GM18861 (cell line): ENCODE measurements at regions not wholly inside any gene's neighbourhood (a gene's known extent, or its start where the extent isn't known, plus 50 kb on each side); places are given as distances from the start of the nearest gene placed in this dataset.

Experiments
- ATAC-seq: cut with Tn5 transposase; IDR thresholded peaks from one replicate; pipeline ENCODE4 v1.9.1; 2021; ENCODE audit not compliant: unreplicated experiment

- no peak for ATAC-seq
Measured at GRCh38 chr6:14423955-14424354, 306.4 kb downstream of the CD83 start.

- no peak for ATAC-seq
Measured at GRCh38 chr6:14425805-14426204, 308.2 kb downstream of the CD83 start.

DNA sequence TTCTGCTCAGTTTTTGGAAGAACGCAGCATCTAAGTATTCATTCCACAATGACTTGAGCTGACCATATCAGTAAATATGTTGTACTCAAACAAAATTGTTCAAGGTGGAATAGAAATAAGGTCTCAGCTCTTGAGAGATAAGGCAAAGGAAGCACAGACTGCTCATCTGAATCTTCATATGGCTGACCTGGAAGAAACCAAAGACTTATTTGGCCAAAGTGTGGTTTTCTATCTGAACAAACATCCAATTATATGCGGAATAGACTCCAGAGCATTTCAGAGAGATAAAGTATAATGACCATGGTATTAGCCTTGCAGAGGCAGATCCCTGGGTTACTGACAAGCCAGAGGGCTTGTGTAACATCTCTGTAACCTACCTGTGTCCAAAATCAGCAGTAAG lies 308.7 kb downstream of the CD83 start:
- no peak for ATAC-seq

DNA sequence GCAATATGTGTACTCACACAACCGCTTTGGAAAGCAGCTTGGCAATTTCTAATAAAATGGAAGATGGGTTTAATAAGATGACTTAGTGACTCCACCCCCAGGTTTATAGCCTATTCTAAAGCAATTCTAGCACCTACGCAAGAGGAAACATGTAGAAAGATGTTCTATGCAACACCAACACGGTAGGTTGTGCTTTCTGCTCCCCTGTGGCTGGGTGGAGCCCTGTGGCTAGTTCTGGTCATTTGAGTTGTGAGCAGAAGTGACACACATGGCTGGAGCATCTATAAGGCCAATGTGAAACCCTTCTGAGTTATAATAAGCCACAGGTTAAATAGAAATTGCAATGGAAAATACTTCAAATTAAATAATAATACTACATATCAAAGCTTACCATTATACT lies 310.7 kb downstream of the CD83 start:
- ATAC-seq, result no peak

DNA sequence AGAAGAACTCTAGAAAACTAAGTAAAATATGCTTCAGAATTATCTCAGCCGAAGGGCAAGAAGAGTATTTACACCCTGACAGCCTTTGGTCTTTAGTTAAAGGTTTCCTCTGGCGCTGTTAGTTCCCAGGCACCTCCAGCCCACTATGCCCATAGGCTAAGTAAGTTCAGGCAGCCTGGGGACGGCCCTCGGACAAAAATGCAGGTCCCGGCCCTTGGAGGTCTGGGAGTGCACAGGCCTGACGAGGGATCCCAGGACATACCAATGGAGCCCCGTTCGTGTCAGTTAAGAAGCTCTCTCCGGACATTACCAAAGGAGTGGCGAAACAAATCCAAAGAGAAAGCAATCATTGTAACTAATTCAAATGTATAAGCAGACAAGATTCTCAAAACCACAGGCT lies 311.8 kb downstream of the CD83 start:
- ATAC-seq, result no peak

GRCh38 chr6:14430218-14430617 lies 312.6 kb downstream of the CD83 start:
- no peak for ATAC-seq

DNA sequence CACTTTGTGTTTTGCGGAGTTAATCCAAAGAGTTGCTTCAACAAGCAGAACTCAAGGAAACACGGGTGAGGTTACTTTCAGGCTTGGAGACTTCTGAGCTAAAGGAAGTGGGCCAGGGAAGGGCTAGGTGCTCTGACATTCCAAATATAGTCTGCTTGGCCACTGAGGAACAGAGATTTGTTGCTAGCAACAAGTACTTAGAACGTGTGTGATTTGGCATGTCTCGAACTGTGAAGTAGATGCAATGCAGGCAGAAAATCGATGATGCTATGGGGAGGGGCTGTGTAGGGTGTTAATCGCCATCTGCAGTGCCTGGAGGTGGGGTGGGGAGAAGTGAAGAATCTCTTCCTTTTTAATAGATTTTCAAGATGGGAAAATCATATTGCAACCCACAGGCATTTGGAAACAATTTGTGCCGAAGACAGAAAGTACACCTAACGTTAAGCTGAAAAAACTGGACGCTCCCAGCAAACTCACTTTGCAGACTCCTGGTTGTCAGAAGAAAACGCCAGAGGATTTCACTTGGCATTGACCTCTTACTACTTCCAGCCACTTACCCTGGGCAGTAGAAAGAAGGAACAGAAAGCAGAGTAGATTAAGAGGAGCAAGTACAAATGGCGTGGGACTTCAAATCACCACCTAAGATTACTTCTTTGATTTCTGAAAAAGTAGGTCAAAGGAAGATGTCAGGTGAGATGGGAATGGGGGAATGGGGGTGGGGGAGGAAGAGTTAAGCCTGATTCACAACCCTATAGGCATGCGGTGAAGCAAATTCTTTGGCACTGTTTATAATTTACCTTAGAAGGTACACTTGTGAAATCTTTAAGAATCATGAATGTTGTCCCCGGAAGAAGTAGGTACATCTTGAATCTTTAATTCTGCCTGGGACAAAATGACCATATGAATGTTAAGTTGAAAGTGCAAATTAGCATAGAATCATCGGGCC lies 314.1 kb downstream of the CD83 start:
- no peak for ATAC-seq

DNA sequence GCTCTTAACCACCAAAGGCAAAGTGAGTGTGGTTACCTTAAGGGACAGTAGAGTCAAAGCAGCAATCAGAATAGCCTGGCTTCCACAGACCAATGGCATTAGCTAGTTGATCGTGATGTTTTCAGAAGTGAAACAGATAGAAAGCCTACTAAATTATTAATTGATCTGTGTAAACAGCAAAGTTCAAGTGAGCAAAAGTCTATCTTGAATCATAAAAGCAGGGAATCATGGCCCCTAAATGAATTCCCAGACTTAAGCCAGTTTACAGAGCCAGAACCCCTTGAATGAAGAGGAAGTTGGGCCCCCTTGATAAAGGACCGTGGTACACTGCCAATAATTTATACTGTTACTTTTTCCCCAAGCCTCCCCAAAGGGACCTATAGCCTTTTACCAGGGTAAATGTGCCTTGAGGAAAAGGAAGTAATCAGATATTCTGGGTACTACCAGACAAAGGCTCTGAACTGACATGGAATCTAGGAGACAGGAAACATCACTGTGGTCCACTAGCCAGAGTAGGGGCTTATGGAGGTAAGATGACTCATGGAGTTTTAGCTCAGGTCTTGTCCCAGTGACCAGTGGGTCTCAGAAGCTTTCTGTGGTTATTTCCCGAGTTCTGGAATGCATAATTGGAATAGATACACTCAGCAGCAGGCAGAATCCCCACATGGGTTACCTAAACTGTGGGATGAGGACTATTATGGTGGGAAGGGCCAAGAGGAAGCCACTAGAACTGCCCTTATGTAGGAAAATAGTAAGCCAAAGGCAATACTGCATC lies 317.5 kb downstream of the CD83 start:
- ATAC-seq, result no peak

GRCh38 chr6:14436592-14437132 lies 319.1 kb downstream of the CD83 start:
- no peak for ATAC-seq

GRCh38 chr6:14439419-14439818 lies 321.8 kb downstream of the CD83 start:
- no peak for ATAC-seq

GRCh38 chr6:14440215-14440910 lies 322.8 kb downstream of the CD83 start:
- no peak for ATAC-seq

DNA sequence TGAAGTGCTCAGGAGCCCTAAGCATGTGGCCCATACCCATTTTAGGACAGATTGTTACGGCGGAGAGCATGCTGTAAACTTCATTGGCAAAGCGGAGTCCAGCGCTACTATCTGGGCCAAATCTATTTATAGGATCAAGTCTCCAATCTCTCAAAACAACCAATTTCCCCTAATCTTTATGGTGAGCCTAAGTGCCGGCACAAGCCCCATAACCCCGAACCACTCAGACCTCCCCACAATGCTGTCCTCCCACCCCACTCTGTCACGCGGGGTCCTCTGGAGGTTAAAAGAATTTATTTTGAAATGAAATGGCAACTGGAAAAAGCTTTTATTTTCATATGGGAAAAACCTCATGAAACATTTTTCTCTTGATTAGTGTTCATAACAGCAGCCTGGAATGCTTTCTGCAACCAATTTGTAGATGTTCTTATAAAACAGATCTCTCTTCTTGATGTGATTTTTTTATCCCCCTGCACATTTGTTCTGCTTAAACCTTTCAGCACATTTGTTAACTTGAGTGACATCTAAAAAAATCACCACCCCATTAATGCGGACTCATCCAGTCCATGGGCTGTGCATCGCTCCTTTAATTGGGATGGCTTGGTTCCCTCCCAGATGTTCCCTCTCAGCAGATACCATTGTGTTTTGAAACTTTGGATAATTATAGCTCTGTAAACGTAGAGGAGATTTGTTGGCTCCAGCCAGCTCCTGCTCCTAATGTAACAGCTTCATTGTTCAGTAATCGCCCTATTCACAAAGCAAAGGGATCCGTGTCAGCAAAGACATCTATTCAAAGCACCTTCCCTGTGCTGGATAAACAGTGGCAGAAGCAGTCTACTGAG lies 323.6 kb downstream of the CD83 start:
- ATAC-seq, result no peak

- no peak for ATAC-seq
Measured at GRCh38 chr6:14442242-14442641, 324.7 kb downstream of the CD83 start.

DNA sequence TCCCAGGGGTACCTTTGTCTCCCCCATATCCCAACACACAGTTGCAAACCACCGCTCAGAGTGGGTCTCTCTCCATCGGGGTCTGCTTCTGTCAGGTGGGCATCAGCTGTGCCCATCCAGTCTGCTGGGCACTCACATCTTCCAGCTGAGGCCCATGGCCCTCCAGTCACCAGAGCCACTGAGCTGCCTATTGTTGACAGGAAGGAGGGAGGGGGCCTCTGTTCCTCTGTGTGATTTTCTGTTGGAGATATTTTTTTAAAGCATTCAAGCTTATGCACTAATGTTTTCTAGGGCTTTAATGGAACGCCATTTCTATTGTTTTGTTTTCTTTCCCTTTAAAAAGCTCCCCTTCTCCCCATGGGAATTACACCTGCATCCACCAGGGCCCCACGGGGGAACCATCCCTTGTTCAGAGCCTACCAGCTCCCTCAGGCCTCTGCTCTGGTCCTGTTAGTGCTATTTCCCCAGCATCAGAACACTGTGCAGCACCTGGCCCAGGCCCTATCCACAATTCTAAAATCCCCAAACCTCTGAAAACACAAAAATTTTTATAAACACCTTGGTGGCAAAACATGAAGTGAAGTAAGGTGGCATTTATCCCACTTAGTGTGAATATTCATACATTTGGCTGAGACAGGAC lies 326.2 kb downstream of the CD83 start:
- no peak for ATAC-seq

GRCh38 chr6:14444295-14444972 lies 326.9 kb downstream of the CD83 start:
- ATAC-seq, result no peak

DNA sequence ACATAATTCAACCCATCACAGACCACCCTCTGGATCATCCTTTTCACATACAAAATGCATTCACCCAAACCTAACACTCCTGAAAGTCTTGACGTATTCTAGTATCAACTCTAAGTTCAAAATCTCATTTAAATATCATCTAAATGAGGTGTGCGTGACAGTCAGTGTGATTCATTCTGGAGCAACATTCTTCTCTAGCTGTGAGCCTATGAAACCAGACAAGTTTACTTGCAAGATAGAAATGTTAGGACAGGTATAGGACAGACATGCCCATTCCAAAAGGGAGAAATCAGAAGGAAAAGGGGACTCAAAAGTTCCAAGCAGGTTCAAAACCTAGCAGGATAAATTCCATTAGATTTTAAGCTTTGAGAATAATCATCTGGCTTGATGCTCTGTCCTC lies 329.7 kb downstream of the CD83 start:
- ATAC-seq, result no peak

- ATAC-seq, result no peak
Measured at GRCh38 chr6:14448246-14448645, 330.7 kb downstream of the CD83 start.

DNA sequence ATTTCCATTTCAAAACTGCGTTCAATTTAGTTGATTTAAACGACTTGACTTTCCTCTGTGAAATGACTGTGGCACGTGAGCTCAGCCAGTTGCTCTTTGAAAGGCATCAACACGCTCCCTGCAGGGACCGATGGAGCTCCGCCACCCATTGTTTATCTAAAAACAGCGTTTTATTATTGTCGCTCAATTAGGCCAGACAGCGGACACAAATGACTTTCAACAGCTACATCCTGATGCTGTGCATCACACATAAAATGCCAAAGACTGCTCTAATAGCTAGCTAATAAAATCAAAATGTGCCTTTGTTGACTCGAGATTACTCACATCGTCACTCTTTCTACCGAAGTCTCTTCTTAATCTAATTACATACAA lies 332.5 kb downstream of the CD83 start:
- no peak for ATAC-seq

DNA sequence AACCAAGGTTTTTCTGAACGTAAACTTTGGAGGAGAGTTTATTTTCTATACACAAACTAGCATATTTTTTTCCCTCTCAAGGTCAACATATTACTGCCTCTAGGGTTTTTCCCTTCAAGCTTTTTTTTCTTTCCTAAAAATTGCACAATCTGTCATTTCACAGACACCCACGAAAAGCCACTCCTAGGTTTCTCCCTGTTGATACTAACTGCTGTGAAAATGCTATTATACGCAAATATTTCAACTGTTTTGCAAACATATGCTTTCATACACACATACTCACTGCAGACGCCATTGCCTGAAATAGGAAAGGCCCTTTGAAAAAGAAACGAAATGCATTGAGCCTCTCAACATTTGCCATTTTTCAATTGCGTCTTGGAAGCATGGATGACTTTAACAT lies 333.0 kb downstream of the CD83 start:
- ATAC-seq, result no peak
